Activated CD4-positive, CD25-positive, alpha-beta regulatory T cell (primary cell): ENCODE measurements at regions not wholly inside any gene's neighbourhood (a gene's known extent, or its start where the extent isn't known, plus 50 kb on each side); places are given as distances from the start of the nearest gene placed in this dataset.

Experiments used
- DNase-seq, 4 experiments: peaks; one replicate each; lab custom pipeline; 2025; lab: John Stamatoyannopoulos, UW

- no peak for DNase-seq
Observed at GRCh38 chr6:85127696-85128243, 322.1 kb upstream of the NT5E start.

GRCh38 chr6:85127168-85127498 lies 322.8 kb upstream of the NT5E start:
- no peak for DNase-seq

GRCh38 chr6:85126485-85127167 lies 323.3 kb upstream of the NT5E start:
- no peak for DNase-seq

GRCh38 chr6:85125526-85125925 lies 324.4 kb upstream of the NT5E start:
- DNase-seq = no peak

- no peak for DNase-seq
Observed at GRCh38 chr6:85124472-85125354, 325.2 kb upstream of the NT5E start.

- DNase-seq = no peak
Observed at GRCh38 chr6:85121158-85121557, 328.7 kb upstream of the NT5E start.

GRCh38 chr6:85118652-85119235 lies 331.1 kb upstream of the NT5E start:
- no peak for DNase-seq

- no peak for DNase-seq
Observed at GRCh38 chr6:85118233-85118632, 331.6 kb upstream of the NT5E start.

- DNase-seq = no peak
Observed at GRCh38 chr6:85116475-85116874, 333.4 kb upstream of the NT5E start.

- DNase-seq = no peak
Observed at GRCh38 chr6:85115876-85116275, 334.0 kb upstream of the NT5E start.

- no peak for DNase-seq
Observed at GRCh38 chr6:85115376-85115775, 334.5 kb upstream of the NT5E start.

- no peak for DNase-seq
Observed at GRCh38 chr6:85114581-85114935, 335.3 kb upstream of the NT5E start.

GRCh38 chr6:85113934-85114580 lies 335.8 kb upstream of the NT5E start:
- no peak for DNase-seq

- no peak for DNase-seq
Observed at GRCh38 chr6:85112540-85112939, 337.3 kb upstream of the NT5E start.

GRCh38 chr6:85111481-85112011 lies 338.3 kb upstream of the NT5E start:
- no peak for DNase-seq

GRCh38 chr6:85110943-85111342 lies 338.9 kb upstream of the NT5E start:
- no peak for DNase-seq

- DNase-seq = no peak
Observed at GRCh38 chr6:85107701-85108100, 342.2 kb upstream of the NT5E start.

GRCh38 chr6:85096976-85097375 lies 332.6 kb upstream of the TBX18 start:
- DNase-seq = no peak

GRCh38 chr6:85092226-85092625 lies 327.8 kb upstream of the TBX18 start:
- no peak for DNase-seq

GRCh38 chr6:85089255-85089654 lies 324.9 kb upstream of the TBX18 start:
- no peak for DNase-seq

GRCh38 chr6:85085875-85086274 lies 321.5 kb upstream of the TBX18 start:
- DNase-seq = no peak

GRCh38 chr6:85081102-85081501 lies 316.7 kb upstream of the TBX18 start:
- no peak for DNase-seq
